RWPE2 (cell line): ENCODE measurements at regions not wholly inside any gene's neighbourhood (a gene's known extent, or its start where the extent isn't known, plus 50 kb on each side); places are given as distances from the start of the nearest gene placed in this dataset.

Experiments used
- ATAC-seq: fragments of 200-7000 bp; cut with Tn5 transposase; 3 replicates; pipeline ENCODE4 v1.9.1; 2021; ENCODE audit warnings: low read depth
- DNase-seq: peaks from one replicate; pipeline ENCODE4 v3.0.0-alpha.2; 2020; ENCODE audit warnings: low spot score
- H3K27ac ChIP-seq: fragments of 450-650 bp; 2 replicates; pipeline ENCODE4 v1.5.1; 2017; ENCODE audit warnings: mild to moderate bottlenecking; ENCODE audit not compliant: poor library complexity, severe bottlenecking
- H3K27me3 ChIP-seq: fragments of 250-450 bp; sonication (Bioruptor Pico); 2 replicates; pipeline ENCODE4 v1.5.1; 2021; ENCODE audit warnings: mild to moderate bottlenecking, moderate library complexity; ENCODE audit not compliant: insufficient read depth, poor library complexity, severe bottlenecking
- H3K36me3 ChIP-seq: fragments of 250-450 bp; sonication (Bioruptor Pico); 2 replicates; pipeline ENCODE4 v1.5.1; 2020; ENCODE audit warnings: low read depth, mild to moderate bottlenecking, moderate library complexity
- H3K4me1 ChIP-seq: fragments of 250-450 bp; sonication (Bioruptor Pico); 2 replicates; pipeline ENCODE4 v1.5.1; 2021; ENCODE audit warnings: mild to moderate bottlenecking, moderate library complexity; ENCODE audit not compliant: insufficient read depth, poor library complexity, severe bottlenecking
- H3K4me3 ChIP-seq: fragments of 250-450 bp; sonication (Bioruptor Pico); 2 replicates; pipeline ENCODE4 v1.5.1; 2021; ENCODE audit warnings: mild to moderate bottlenecking, moderate library complexity; ENCODE audit not compliant: severe bottlenecking
- H3K9me3 ChIP-seq: fragments of 250-450 bp; sonication (Bioruptor Pico); 2 replicates; pipeline ENCODE4 v1.5.1; 2021; ENCODE audit warnings: mild to moderate bottlenecking, moderate library complexity; ENCODE audit not compliant: severe bottlenecking
- TF ChIP-seq, protein P1 (sequence below): fragments of 450-650 bp; IDR thresholded peaks from one replicate; pipeline ENCODE4 v1.5.1; 2017; ENCODE audit warnings: mild to moderate bottlenecking, moderate library complexity; ENCODE audit not compliant: poor library complexity, severe bottlenecking

DNA sequence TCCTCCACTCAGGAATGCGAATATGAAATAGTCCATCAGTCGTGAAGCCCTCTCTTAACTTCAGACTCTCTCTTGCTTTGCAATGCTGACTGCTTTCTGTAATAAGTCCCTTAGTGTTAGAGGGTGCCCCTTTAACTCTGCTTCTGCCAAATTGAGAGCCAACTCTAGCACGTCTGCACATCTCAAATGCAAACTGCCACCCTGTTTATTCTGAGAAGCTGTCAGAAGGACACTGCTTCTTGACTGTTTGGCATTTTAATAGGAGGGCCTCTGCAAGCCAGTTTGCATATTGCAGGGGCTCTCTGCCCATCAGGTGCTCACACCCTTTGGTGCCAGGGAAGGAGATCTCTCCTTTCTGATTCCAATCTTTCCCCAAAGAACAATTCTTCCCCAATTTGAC lies 589.8 kb upstream of the CDH4 start:
- Histone ChIP-seq H3K36me3 (no peaks in the 10 kb centered on the region), H3K4me3 (no peak overlapping the region), H3K27ac (no peak overlapping the region), H3K4me1 (no peaks in the 10 kb centered on the region), H3K9me3 (no peaks in the 10 kb centered on the region), H3K27me3 (peaks cover 96% of the 10 kb centered on the region)
- DNase-seq (no peak), ATAC-seq (no peak)
- TF ChIP-seq, protein P1, sequence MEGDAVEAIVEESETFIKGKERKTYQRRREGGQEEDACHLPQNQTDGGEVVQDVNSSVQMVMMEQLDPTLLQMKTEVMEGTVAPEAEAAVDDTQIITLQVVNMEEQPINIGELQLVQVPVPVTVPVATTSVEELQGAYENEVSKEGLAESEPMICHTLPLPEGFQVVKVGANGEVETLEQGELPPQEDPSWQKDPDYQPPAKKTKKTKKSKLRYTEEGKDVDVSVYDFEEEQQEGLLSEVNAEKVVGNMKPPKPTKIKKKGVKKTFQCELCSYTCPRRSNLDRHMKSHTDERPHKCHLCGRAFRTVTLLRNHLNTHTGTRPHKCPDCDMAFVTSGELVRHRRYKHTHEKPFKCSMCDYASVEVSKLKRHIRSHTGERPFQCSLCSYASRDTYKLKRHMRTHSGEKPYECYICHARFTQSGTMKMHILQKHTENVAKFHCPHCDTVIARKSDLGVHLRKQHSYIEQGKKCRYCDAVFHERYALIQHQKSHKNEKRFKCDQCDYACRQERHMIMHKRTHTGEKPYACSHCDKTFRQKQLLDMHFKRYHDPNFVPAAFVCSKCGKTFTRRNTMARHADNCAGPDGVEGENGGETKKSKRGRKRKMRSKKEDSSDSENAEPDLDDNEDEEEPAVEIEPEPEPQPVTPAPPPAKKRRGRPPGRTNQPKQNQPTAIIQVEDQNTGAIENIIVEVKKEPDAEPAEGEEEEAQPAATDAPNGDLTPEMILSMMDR = no peak

GRCh38 chr20:60664106-60664505 lies 588.0 kb upstream of the CDH4 start:
- no peaks in the 10 kb centered on the region for H3K36me3 ChIP-seq
- DNase-seq = no peak
- ATAC-seq = no peak
- peaks cover 96% of the 10 kb centered on the region for H3K27me3 ChIP-seq
- H3K27ac ChIP-seq = no peak overlapping the region
- H3K9me3 ChIP-seq = no peaks in the 10 kb centered on the region
- no peaks in the 10 kb centered on the region for H3K4me1 ChIP-seq
- TF ChIP-seq, protein P1 = no peak
- no peak overlapping the region for H3K4me3 ChIP-seq

DNA sequence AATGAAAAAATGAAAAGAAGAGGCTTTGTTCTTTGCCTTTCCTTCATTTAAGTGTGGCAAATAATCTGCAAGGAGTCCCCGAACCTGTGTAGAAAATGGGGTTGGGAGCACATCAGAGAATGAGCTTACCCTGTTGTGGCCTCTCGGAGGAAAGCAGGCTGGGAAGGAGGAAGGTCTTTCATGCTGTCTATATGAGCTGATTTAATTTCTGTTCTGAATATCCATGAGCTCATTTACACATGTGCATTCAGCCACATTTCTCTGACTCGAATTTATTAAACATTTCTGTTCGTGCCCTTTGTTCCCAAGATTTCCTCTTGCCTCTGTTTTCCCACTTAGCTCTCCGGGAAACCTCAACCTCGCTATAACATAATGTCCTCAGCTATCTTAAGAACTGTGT lies 584.4 kb upstream of the CDH4 start:
- ATAC-seq = no peak
- TF ChIP-seq, protein P1 = no peak
- H3K4me3 ChIP-seq = no peak overlapping the region
- H3K9me3 ChIP-seq = no peaks in the 10 kb centered on the region
- no peak for DNase-seq
- peaks cover 96% of the 10 kb centered on the region for H3K27me3 ChIP-seq
- no peaks in the 10 kb centered on the region for H3K36me3 ChIP-seq
- no peaks in the 10 kb centered on the region for H3K4me1 ChIP-seq
- no peak overlapping the region for H3K27ac ChIP-seq

- Histone ChIP-seq H3K27me3 (peaks cover 96% of the 10 kb centered on the region), H3K4me1 (no peaks in the 10 kb centered on the region), H3K36me3 (no peaks in the 10 kb centered on the region), H3K9me3 (no peaks in the 10 kb centered on the region), H3K4me3 (no peak overlapping the region), H3K27ac (no peak overlapping the region)
- TF ChIP-seq, protein P1 = no peak
- ATAC-seq (no peak), DNase-seq (no peak)
These were observed 582.9 kb upstream of the CDH4 start for GRCh38 chr20:60669211-60669610.

GRCh38 chr20:60676011-60676410 lies 576.0 kb upstream of the CDH4 start:
- no peak for ATAC-seq
- no peak for DNase-seq
- H3K27ac ChIP-seq = no peak overlapping the region
- TF ChIP-seq, protein P1 = no peak
- H3K36me3 ChIP-seq = no peaks in the 10 kb centered on the region
- no peaks in the 10 kb centered on the region for H3K9me3 ChIP-seq
- no peaks in the 10 kb centered on the region for H3K4me1 ChIP-seq
- H3K4me3 ChIP-seq = no peak overlapping the region
- H3K27me3 ChIP-seq = peaks cover 88% of the 10 kb centered on the region
